MV-4-11 (cell line): ENCODE measurements at regions not wholly inside any gene's neighbourhood (a gene's known extent, or its start where the extent isn't known, plus 50 kb on each side); places are given as distances from the start of the nearest gene placed in this dataset.

Experiments
- DNase-seq: peaks from one replicate; lab custom pipeline; 2025; lab: John Stamatoyannopoulos, UW

GRCh38 chr2:82508702-82509101 is 1950.4 kb downstream of the SUCLG1 start:
- no peak for DNase-seq

DNA sequence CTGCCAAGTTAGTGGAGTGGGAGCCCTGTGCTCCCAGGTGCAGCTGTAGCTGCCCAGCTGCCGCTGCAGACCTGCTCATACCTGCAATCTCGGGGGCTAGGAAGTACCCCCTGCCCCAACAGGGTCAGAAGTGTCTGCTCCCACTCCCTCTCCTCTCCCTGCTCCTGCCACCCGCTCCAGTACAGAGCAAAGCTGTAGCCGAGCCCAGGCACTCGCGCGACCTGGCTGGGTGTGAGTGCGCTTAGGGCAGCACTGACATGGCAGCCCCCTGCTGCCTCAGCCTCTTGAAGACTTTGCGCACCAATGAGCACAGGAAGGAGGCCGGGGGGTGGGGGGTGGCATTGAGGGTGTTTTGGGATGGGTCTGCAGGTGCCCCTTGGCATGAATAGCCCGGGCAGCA is 1951.4 kb downstream of the SUCLG1 start:
- DNase-seq = no peak

GRCh38 chr2:82501217-82501616 is 1957.9 kb downstream of the SUCLG1 start:
- no peak for DNase-seq

DNA sequence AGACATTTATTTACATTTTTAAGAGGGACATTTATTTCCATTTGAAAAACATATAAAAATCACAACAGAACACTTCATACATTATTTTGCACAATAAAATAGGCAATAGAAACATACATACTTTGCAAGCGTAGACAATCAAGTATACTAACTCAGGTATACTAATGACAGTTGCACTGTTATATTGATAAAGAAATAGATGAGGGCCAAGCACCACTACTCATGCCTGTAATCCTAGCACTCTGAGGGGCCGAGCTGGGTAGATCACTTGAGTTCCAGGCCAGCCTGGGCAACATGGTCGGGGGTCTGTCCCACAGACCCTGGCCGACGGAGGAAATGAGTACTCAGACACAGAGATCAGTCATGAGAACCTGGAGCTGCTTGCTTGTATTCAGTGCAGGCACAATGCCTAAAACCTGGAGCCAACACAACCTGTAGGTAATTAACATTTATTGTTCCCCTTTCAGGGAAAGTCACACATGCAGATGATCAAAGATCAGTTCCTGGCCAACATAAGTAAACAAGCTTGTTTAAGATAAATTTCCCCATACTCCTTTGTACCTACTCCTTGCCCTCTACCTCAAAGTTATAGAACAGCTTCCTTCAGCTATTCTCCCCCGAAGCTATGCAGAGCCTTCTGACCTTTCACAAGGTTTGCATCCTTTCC is 1960.2 kb downstream of the SUCLG1 start:
- no peak for DNase-seq

- no peak for DNase-seq
Observed at GRCh38 chr2:82494739-82495138, 1964.3 kb downstream of the SUCLG1 start.

- DNase-seq = peak; percentile 74
Observed at GRCh38 chr2:82491591-82491990, 1967.5 kb downstream of the SUCLG1 start.

GRCh38 chr2:82487354-82487753 is 1971.7 kb downstream of the SUCLG1 start:
- no peak for DNase-seq

DNA sequence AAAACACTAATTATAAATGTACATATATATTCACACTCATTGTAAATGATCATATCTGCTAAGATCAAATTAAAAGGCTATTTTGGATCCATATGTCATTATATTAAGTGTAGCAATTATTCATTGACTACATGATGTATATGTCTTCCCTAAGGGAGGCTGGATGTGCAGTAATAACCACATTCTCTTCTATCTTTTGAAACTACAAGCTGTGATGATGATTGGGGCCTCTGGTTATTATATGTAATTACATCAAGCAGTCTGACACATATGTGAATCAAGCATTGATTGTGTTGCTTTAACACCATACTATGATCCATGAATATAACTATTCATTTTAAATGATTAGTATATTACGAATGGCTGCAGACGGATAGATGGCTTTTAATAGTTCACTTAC is 1973.4 kb downstream of the SUCLG1 start:
- DNase-seq = no peak

- DNase-seq = no peak
Observed at GRCh38 chr2:82481207-82481606, 1977.9 kb downstream of the SUCLG1 start.

DNA sequence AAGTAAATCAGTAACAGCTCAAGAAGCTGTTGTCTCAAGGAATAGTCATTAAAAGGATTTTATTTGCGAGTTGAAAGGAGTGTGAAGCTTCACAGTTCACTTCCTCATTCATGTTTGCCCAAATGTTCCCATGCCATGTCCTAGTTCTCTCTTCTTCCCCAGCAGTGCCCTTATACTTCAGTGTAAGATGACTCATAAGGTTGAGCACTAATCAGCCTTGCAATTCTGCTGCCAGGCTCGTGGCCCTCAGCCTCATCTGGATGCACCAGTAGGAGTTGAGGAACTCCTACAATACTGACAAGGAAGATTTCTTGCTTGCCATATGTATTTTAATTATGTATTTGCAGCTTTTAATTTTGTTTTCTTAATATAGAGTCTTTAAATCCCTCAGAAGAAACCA is 1980.4 kb downstream of the SUCLG1 start:
- DNase-seq = peak; percentile 75

GRCh38 chr2:82476094-82476493 is 1983.0 kb downstream of the SUCLG1 start:
- DNase-seq = no peak

GRCh38 chr2:82428251-82428650 is 2030.8 kb downstream of the SUCLG1 start:
- no peak for DNase-seq

GRCh38 chr2:82412021-82412420 is 2047.1 kb downstream of the SUCLG1 start:
- no peak for DNase-seq

DNA sequence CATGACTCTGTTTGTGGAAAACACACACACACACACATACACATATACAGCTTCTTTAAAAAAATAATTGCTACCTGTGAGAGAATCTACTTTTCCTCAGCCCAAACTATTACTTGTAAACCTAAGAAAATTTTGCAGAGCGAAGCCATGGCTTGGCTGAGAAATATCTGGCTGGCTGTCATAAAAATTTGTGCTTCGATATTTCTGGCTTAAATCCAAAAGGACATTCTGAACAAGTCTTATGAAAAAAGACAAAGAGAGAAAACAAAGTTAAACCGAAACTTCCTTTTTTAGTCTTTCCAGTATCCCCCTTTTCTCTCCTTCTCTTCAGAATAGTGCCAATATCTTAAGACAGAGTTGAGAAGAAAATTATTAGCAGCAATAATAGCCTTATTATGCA is 2048.0 kb downstream of the SUCLG1 start:
- DNase-seq = no peak

- no peak for DNase-seq
Observed at GRCh38 chr2:82395531-82395930, 2063.5 kb downstream of the SUCLG1 start.

DNA sequence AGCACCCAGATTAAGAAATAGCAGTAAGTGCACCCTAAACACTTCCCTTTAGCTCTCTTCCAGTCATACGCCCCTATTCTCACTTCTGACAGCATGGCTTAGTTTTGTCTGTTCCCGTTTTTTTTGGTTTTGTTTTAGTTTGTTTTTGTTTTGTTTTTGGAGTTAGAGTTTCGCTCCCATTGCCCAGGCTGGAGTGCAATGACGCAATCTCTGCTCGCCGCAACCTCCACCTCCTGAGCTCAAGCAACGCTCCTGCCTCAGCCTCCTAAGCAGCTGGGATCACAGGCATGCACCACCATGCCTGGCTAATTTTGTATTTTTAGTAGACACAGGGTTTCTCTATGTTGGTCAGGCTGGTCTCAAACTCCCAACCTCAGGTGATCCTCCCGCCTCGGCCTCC is 2067.7 kb downstream of the SUCLG1 start:
- peak; percentile 96 for DNase-seq

DNA sequence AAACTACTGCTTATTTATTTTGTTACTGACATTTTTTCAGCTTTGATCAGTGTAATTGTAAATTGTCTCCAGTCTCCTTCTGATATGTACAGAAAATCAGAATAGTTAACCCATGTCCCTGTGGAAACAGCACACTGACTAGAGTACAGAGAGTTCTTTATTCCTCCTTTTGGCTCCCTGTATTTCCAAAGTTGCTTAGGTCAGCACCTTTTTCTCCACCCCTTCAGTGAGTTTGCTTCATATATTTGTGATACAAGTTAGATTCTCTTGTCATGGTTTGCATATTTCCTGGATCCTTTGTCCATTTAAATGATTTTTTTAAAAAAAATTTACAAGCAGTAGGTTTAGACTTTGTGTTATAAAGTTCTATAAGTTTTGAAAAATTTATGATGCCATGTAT is 2051.1 kb upstream of the LRRTM1 start:
- no peak for DNase-seq

DNA sequence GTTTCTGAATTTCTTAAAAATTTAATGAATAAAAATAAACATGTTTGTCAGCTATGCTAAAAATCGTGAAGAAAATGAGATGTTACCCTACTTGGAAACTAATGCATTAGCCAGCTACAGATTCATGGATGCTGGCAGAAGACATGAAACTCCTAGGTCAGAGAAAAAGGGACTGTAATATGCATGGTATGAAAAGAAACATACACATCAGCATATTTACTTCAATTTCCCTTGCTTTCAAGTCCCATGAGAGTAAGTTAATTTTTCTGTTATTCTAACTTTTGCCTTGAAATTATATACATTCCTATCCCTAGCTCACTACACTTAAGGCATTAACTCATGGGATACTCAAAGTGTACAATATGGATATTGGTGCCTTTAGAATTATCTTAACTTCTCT is 2041.4 kb upstream of the LRRTM1 start:
- DNase-seq = no peak

DNA sequence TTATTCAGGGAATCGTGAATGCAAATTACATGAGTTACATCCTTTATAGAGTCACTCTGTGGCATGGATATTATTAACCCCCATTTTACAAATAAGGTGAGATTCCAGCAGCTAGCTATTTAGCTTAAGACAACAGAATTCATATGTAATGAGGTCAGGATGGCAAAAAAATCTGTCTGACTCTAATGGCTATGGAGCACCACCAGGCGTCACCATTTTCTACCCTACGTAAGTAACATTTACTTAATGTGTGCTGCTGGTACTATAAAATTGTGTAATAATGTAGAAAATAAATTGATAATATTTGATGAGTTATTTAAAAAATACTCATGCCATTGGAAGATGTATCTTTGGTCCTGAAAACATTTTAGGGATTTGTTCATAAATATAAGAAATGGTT is 2040.1 kb upstream of the LRRTM1 start:
- no peak for DNase-seq

DNA sequence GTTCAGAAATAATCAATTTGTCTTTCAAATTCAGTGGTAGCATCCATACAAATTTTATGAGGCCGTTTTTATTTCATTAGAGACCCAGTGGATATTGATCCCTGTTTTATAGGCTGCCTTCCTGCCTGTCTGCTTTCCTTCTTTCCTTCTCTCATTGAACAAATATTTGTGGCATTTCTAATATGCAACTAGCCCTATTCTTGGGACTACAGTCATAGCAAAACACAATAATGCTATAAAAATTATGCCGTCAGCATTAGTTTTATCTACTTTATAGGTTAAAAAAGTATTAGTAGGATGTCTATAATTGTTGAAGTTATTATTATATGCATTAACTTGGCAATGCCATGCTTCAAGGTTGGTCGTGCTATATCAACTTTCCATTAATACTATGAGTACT is 2037.8 kb upstream of the LRRTM1 start:
- DNase-seq = no peak

DNA sequence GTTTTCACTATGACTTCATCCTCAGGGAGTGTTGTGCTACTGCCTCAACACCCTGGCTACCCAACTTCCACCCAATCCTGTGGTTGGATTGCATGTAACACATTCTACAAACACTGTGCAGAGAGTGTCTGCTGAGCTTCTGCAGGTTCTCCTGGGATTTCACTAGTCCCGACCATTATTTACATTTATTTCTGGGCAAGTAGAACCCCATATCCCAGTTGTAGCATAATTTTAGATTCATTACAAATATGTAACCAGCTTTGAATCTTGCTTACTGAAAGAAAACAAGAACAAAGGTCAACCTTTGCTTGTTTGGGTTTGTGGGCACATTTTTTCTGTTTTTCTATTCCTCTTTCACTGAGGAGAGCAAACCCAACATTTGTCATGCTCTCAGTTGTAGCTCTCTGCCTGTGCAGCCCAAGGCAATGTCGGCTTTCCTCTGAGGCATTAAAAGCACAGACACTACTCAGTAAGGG is 2036.1 kb upstream of the LRRTM1 start:
- peak; percentile 87 for DNase-seq

DNA sequence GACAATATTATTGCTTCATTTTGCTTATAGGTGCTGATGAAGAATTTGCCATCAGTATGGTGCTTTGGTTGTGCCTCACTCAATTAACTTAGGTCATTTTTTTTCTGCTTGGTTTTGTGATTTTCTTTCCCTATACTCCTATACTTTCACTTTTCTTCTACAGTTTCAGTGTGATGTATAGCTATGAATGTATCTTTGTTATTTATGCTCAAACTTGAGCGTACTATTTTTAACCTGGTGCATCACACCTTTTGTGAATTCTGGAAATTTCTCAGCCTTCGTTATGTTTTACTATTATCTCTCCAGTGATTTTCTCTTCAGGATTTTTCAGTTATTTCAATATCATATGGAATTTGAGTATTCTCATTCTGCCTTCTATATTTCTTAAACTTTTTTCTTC is 2035.3 kb upstream of the LRRTM1 start:
- no peak for DNase-seq

- no peak for DNase-seq
Observed at GRCh38 chr2:82333697-82334096, 2029.1 kb upstream of the LRRTM1 start.

DNA sequence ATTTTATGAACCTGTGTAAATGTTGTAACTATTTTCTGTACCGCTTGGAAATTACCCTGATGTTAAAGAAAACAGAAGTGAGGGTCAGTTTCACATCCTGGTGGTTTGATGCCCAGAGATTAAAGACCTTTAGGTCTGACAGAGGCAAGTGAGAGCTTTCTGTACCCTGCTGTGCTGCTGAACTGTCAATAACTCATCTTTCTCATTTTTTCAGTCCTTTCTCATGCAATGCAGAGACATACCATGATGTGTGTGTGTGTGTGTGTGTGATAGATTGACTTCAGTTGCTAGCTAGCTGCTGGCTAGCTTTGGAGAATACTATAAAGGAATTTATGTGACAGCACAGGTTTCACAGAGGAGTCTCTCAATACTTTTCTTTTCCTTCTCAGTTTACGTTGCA is 2025.6 kb upstream of the LRRTM1 start:
- DNase-seq = peak; percentile 94
